ENCODE measurements at regions not wholly inside any gene's neighbourhood (a gene's known extent, or its start where the extent isn't known, plus 50 kb on each side); places are given as distances from the start of the nearest gene placed in this dataset.

DNA sequence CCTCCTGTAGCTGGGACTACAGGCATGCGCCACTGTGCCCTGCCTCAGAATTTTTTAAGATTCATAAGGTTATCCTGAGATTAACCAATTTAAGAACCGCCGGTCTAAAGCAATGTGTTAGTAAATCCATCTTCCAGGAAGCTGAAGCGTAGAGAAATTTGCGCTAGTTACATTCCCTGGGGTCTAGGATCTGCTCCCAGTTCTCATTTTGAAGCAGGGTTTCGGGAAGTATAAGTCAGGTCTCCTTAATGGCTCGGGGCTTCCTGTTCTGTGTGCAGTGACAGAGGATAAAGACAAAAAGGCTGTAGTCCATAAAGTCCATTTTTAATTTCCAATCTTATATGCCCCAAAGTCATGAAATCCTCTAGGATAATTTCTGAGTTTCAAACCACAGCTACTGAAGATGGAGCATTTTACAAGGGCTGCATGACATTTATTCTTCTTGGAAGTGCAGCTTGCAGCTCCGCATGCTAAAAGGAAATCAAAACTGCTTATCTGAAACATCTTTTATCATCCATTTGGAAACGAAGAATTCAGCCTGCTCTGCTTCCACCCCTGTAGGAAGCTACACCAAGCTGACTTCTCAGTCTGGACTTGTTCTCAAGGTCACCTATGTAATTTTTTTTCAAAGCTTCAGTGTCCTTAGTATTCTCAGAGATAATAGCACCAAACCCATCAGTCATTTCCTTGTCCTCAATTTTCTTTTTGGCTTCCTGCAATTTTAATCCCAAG lies 326.1 kb downstream of the PRL start:
- DNase-seq, result no peak

DNA sequence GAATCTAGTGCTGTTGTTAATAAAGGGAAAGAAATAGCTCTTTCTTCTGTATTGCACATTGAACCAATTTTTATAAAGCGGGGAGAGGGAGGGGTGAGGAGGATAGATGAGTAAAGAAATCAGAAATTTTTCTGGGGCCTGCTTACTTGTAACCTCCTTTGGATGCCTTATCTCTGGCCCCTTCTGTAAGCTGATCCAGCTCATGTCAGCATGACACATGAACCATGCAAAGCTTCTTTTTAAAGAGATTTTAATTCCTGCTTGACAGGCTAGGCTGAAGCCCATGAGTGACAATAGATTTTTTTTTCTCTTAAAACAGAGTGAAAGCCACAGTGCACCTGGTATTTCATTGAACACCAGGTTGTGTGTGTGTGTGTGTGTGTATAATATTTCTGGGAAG lies 325.3 kb downstream of the PRL start:
- no peak for DNase-seq

DNA sequence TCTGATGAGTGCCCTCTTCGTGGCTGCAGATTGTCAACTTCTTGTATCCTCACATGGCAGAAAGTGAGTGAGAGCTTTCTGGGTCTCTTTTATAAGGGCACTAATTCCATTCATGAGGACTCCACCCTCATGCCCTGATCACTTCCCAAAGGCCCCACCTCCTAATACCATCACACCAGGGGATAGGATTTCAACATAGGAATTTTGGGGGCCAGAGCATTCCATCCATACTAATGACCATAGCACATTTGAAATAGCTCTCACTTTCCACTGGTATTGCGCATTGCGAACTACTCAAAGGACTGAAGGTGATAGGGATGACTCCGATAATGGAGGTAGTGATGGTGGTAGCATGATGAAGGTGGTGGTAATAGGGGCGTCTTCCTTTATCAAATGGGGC lies 324.3 kb downstream of the PRL start:
- no peak for DNase-seq

DNA sequence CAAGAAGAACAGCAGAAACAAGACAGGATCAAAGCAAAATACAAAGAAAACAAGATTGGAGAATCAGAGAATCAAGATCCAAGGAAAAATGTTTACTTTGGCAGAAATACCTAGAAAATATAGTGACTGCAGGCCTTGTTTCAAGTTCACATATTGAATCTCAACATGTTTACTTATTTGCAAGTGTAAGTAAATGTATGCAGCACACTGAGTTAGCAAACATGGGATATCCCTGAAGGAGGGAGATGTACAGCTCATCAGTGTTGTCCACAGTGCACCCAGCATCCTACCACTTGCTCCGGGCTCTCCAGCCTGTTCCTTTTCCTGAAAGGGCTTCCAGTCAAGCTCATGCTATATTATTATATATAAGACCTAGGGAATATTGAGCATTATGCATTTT lies 319.5 kb downstream of the PRL start:
- no peak for DNase-seq

DNA sequence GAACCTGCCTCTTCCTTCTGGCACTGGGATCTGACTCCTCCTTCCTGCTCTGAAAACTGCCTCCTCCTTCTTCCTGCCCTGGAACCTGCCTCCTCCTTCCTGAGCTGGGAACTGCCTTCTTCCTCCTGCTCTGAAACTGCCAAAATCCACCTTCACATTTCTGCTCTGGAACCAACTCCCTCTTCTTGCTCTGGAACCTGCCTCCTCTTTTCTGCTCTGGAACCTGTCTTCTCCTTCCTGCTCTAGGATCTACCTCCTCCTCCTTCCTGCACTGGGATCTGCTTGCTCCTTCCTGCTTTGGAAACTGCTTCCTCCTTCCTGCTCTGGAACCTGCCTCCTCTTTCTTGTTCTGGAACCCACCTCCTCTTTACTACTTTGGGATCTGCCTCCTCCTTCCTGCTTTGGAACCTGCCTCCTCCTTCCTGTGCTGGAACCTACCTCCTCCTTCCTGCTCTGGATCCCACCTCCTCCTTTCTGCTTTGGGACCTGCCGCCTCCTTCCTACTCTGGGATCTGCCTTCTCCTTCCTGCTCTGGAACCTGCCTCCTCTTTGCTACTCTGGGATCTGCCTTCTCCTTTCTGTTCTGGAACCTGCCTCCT lies 315.5 kb downstream of the PRL start:
- DNase-seq, result no peak

DNA sequence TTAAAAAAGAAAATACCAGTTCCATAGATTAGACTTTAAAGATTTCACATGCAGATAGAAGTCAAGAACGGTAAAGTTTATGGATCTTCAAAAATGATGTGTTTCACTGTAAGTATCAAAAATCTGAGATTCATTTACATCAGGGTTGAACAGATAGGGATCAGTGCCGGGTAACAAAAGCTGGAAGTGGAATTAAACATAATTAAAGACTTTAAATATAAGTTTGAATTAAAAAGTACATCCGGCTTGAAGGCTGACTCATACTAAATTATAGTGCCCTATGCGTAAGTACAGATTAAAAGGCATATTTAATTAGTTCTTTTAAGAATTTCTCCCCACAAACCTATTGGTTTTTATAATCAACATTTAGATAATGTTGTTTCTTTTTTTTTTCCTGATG lies 312.7 kb downstream of the PRL start:
- no peak for DNase-seq

DNA sequence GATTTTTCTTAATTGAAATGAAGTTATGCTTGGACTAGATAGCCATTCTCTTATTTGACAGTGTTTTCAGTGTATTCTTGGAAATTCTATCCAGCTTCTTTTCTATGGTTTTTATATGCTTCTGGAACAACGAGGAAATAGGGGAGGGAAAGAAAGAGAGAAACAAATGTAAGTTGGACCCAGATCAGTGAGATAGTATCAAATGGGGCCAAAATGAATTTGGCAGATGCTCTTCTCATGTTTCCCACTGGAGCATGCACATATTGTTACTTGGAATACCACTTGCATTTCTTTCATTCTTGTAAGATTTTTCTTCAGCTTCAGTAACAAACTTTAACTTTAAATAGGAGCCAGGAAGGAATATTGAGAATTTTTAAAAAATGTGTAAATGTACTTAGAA lies 312.3 kb downstream of the PRL start:
- DNase-seq, result no peak

DNA sequence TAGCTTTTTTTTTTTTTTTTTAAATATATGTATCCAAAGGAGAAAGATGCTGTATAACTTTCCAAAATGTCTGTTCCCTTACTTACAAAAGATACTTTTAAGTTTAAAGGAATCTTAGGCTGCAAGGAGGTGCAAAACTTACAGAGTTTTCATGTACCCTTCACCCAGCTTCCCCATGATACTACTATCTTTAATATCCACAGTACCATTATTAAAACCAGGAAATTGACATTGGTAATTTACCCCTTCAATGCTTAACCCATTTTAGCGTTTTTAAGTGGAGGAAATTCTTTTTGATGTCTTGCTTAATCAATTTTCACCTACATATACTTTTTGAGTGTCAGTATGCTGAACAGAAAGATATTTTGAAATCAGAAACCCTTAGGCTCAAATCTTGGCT lies 310.9 kb downstream of the PRL start:
- no peak for DNase-seq

DNA sequence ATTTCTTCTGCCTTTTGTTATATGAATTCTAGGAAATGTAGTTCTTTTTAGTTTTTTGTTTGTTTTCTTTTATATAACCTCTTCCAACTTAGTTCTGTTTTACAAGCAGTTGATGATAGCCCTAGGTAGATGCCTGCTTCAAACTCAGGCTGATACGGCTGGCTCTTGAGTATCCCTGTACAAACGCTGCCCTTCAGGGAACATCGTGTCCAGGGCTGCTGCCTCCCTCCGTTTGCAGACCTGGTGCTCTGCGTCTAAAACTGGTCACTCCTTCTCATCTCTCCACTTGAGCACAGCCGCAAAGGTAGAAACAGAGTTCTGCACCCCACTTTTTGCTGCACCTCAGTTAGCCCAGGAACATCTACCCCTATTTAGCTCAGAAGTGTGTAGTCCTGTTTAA lies 310.1 kb downstream of the PRL start:
- DNase-seq, result no peak

DNA sequence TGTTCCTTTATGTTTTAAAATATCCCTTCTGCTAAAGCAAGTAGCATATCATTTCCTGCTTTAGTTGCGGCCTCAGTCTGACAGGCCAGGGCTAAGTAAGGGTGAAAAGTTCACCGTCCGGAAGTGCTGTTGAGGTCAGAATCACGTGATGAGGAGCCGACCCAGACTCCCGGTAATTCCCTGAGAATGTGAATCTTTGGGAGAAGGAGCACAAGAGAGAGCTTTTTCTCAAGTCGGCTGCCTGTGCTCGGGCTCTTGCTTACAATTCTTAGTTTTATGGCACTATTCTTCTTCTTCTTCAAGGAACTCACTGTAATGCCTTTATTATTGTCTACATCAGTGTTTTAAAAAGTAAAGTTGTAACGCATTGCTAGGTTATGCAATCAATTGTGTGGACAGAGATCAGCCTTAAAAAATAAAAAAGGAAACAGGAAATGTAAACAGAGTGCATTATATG lies 309.3 kb downstream of the PRL start:
- DNase-seq, result no peak

DNA sequence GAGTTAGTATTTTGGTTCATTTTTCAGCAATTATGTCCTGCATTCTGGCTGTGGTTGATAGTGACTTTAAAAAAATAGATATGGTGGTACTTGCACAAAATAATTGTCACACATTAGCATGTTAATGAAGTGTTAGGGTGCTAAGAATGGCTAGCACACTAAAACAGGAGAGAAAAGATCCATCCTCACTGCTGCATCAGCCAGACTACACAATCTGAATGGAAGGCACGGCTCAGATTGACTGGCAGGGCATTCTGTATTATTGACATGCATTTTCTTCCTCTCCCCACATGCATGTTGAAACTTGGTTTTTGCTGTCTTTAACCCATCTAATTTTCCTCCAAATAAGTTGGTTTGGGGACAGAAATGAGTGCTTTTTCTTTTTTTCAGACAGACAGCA lies 306.3 kb downstream of the PRL start:
- no peak for DNase-seq

DNA sequence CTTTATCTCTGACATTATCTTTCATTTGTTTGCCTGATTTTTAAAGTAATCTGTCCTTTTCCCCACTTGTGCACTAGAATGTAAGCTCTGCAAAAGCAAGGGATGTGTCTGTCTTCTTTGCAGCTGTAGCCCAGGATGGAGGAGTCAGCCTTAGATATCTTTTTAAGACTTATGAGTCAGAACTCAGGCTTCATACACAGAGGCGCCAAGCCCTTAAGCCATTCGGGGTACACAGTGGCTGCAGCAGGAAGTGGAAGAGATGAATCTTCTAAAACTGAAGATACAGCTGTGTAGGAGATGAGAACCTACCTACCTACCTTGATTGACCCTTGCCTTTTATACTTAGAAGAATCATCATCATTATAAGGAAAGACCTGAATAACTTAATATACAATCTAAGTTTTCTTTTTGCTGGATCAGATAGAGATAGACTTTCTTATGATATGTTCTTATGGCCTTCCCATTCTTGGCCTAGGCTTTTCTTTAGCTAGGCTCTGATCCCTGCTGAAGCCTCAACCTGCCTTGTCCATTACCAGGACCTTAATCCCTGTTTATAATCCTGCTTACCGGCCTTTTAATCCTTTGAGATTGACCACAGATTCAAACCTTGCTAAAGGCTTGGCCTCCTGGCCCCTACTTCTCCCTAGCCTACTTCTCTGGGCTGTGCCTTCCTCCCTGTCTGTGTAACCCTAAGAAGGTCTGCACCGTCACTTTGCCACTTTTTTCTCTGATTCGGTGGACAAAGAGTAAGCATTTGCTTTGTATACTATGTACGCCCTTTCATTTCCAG lies 304.5 kb downstream of the PRL start:
- no peak for DNase-seq

DNA sequence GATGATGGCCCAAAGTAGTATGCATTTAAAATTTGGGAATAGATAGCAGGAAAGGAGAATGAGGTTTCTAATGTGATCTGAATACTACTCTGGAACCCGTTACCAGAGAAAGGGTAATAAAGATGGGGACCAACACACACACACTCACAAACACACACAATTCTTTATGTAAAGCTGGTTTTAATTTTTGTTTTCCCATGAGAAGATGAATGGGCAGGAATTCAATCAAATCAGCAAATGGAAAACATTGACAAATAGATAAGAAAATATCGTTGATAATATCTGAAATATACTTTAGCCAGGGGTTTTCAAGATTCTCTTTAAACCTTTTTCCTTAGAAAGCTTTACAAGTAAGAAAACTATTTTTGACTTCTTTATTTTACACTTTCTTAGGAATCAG lies 303.0 kb downstream of the PRL start:
- DNase-seq, result no peak

DNA sequence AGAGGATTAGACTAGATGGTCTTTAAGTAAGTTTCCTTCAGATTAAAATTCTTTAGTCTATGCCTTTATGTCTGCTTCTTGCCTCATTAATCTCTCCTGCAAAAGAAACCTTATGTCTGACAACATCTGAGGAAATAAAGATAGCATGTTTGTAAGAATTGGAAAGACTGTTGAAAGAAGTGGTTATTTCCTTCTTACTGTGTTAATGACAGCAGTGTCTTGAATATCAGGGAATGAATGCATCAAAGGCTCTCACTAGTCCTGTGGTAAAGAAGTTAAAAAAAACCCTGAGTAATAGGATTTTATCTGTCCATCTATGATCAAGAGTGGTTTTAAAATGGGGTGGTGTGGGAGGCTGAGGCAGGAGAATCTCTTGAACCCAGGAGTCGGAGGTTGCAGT lies 302.0 kb downstream of the PRL start:
- no peak for DNase-seq

DNA sequence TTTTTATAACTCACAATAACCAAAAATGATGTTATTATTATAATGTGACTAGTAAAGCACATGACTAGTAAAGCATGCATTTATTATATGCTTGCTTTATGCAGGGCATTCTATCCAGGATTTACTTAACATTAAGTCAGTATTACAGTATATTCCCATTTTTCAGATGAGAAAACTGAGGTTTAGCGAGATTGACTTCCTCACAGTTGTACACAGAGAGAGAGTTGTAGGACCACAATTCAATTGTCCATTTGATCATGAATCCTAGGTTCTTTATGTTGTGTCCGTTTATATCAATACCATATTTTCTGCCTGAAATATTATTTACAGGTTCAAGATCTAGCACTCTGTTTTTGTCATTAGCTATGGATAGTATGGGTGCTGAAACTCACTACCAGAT lies 301.5 kb downstream of the PRL start:
- no peak for DNase-seq

DNA sequence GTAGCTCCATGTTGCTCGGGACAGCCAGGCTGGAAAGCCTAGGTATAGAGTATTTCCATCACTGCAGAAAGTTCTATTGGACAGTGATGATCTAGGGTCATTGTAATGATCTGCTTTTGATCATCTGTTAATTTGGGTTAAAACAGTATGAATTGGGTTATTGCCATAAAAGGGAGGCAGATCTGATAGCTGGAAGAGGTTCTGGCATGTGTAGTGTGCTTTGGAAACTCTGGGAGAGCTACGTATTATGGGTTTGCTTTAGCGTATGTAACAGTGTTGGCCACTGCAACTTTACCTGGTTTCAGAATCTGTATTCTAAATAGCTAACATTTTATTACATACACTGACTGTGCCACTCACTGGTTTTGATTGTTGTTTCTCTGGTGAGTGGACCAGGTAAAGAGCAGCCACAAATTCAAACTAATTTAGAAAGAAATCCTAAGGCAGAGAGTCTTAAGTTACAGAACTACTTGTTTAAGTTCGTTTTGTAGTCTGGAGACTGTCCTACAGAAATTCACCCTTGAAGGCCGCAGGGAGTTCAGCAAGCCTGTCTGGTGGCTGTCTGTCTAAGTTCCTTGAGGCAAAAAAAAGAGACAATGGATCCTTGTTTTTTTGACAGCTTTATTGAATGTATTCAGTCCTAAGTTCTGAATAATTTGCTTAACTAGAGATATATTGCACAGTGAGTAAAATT lies 300.3 kb downstream of the PRL start:
- no peak for DNase-seq

DNA sequence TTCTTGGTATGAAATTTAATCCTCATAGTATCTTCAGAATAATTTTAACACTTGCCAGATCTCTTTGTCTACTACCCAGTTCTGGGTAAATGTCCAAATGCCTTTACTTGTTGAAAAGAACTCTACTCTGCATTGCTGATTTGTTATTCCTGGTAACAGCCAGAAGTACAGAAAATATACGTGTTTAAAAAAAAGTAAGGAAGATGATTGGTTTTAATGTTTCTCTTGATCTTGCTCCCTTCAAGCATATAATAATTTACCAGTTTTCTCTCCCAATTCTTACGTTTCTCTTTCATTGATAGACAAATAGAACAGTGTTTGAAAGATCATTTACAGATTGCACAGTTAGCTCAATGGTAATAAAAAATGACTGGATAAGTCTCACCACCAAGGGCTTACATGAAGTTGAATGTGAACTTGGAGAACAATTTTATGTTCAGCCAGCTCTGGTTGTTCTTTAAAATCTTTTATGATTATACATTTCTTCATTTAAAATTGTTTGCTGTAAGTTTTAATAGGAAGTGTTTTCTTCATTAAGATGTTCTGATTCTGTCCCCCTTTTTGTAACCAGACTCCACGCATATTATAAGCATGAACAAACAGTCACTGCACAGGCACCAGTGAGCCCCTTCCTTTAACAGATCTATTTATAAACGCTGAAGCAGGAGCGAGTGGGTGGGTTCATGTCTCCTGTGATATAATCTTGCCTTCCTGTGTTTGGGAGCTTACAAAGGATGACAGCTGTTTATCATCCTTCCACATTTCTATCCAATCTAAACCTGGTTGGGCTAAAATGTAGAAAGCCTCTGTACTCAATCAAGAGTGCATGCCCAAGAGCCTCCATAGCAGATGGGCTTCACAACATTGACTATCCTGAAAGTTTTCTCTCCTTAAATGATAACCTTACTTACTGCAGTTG lies 299.5 kb downstream of the PRL start:
- no peak for DNase-seq

DNA sequence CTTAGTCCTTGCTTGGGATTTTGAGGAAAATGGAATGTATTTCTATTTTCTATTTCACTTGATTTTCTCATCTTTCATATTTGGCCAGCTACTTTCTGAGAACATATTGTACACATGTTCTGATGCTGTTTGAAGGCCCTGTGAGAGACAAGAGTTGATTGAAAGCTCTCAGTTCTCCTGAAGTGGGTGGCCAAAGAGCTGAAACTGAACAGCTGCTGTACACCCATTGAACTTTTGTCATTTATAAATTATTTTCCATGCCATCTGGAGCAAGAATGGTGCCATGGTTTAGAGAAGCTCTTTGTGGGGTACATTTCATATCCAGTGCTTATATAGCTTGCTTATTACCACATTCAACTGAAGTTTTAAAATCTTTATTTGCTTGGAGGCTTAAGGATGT lies 298.3 kb downstream of the PRL start:
- DNase-seq, result no peak

DNA sequence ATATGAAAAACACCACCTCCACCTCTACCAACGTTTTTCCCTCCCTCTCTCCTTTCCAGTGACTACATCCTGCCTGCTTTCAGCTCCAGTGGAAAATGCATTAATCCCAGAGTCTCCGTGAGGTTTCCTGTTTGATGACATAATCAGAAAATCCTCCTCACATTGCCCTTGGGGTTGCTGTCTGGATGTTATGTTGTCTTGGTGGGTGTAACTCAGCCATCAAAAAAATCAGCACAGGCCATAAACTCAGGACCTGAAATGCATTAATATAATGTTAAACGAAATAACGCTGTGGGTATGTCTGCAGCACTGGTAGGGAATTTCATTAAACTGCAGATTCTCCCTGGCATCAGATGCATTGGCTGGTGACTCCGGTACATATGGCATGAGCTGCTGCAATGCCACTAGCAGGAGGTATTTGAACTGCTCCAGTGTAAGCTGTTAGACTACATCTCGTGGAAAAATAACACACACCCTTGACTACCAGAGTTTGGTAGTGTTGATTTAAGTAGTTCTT lies 297.8 kb downstream of the PRL start:
- DNase-seq, result no peak

DNA sequence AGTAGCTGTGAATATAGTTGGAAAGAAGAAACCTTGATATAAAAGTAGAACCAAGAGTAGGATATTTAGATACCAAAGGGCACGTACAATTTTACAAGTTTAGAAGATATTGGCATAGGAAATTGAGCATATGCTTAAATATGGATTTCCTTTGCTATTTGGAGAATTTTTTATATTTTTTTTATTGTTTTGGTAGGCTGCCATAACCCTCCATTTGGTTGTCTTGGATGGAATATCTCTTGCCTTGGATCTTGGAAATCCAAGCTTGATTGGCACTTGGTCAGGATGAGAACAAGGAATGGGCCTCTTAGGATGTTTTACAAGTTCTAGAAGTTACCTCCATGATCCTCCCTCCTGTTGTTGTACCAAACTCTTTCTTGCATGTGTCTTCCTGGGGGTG lies 297.1 kb downstream of the PRL start:
- DNase-seq, result no peak

DNA sequence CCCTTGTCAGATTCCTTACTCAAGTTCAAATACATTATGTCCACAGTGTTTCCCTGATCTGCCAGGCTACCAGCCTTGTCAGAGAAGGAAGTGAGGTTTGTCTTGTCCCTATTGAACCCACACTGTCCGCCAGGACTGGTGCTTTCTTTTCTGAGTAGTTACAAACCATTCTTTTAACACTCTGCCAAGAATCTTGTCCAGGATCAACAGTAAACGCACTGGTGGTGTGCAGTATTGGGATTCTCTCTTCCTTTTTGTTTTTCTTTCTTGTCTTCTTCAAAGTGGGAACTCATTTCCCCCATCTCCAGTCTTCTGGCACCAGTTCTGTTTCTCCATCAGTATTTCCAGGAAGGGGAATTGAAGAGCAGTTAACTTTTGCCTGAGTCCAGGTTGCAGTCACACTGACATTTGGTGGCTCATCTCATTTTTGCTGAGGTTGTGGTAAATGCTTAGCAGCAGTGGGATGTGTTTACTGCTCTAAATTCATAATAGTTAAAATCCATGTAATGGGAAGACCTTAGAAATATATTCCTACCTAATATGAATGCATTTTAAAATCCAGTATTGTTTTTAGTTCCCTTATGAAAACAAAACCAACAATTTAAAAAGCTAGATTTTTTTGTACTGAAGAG lies 295.3 kb downstream of the PRL start:
- DNase-seq, result no peak

DNA sequence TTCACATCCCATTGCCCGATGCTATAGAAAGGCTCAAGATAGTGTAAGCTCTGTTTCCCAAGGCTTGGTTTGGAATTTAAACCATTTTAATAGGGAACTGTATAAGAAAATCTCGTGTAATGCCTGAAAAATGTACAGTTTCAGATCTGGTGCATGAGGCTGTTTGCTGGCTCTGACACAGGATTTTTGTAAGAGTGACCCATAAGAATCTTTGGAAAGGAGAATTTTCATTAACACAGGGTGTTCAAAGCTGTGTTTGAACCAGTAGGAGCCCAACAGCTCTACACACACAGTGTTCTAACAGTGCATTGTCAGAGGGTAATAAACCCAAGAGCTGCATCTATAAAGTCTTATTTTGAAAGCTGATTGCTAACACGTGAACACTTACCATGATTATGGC lies 293.5 kb downstream of the PRL start:
- no peak for DNase-seq

All from GOT3 (cell line).